IMR-90 (cell line): ENCODE measurements at regions not wholly inside any gene's neighbourhood (a gene's known extent, or its start where the extent isn't known, plus 50 kb on each side); places are given as distances from the start of the nearest gene placed in this dataset.

ENCODE experiments used
- ATAC-seq: fragments of 200-7000 bp; cut with Tn5 transposase; 2 replicates; pipeline ENCODE4 v1.9.1; 2020; ENCODE audit warnings: low read depth, mild to moderate bottlenecking, moderate library complexity
- BruUV-seq: library from RNA; stranded (reverse); fragments of 400-500 nt; replicated peaks from 2 replicates; lab custom pipeline; 2021; lab: Mats Ljungman, UMichigan
- CTCF ChIA-PET: fragments of 300-600 bp; formaldehyde crosslinking; extraction: SDS; loops from one replicate; lab custom pipeline; 2021; ENCODE audit warnings: antibody characterized with exemption; lab: Yijun Ruan, JAX
- POLR2A ChIA-PET: fragments of 300-600 bp; sonication (Branson Sonifier 250); formaldehyde crosslinking; loops from one replicate; lab custom pipeline; 2022; ENCODE audit warnings: antibody characterized with exemption; ENCODE audit not compliant: unreplicated experiment; lab: Charles Lee
- DNase-seq: peaks from one replicate; pipeline ENCODE4 v3.0.0; 2013
- H2AFZ ChIP-seq: replicated peaks from 2 replicates; pipeline ENCODE3; 2013; ENCODE audit warnings: low read length, mild to moderate bottlenecking; ENCODE audit not compliant: poor library complexity
- H2AK5ac ChIP-seq: 2 replicates; pipeline ENCODE4 v1.6.1; 2013; ENCODE audit warnings: low read depth, low read length, inconsistent platforms
- H2AK9ac ChIP-seq: replicated peaks from 2 replicates; pipeline ENCODE3; 2013; ENCODE audit warnings: mild to moderate bottlenecking, low read depth, low read length, moderate library complexity; ENCODE audit not compliant: poor library complexity
- H2BK120ac ChIP-seq: 2 replicates; pipeline ENCODE4 v1.6.1; 2013; ENCODE audit warnings: low read depth, low read length, inconsistent platforms
- H2BK15ac ChIP-seq: 3 replicates; pipeline ENCODE4 v1.6.1; 2013; ENCODE audit warnings: low read depth, low read length, inconsistent platforms
- H2BK20ac ChIP-seq: 2 replicates; pipeline ENCODE4 v1.6.1; 2013; ENCODE audit warnings: low read depth, mild to moderate bottlenecking, inconsistent platforms, low read length, moderate library complexity
- H2BK5ac ChIP-seq: 2 replicates; pipeline ENCODE4 v1.6.1; 2013; ENCODE audit warnings: mild to moderate bottlenecking, low read depth, low read length, inconsistent platforms; ENCODE audit not compliant: poor library complexity, severe bottlenecking
- H3K14ac ChIP-seq: replicated peaks from 2 replicates; pipeline ENCODE4 v1.6.1; 2013; ENCODE audit warnings: low read depth, low read length, inconsistent platforms
- H3K18ac ChIP-seq: 2 replicates; pipeline ENCODE4 v1.6.1; 2013; ENCODE audit warnings: low read depth, low read length, control low read depth
- H3K23ac ChIP-seq: 2 replicates; pipeline ENCODE4 v1.6.1; 2013; ENCODE audit warnings: low read depth, low read length, inconsistent platforms
- H3K27ac ChIP-seq: 2 replicates; pipeline ENCODE4 v1.5.1; 2013; ENCODE audit warnings: mild to moderate bottlenecking, control low read depth, low read length; ENCODE audit not compliant: insufficient read depth
- H3K27me3 ChIP-seq: 2 replicates; pipeline ENCODE4 v1.6.1; 2013; ENCODE audit warnings: low read length; ENCODE audit not compliant: control insufficient read depth, insufficient read depth
- H3K36me3 ChIP-seq: 2 replicates; pipeline ENCODE4 v1.6.1; 2013; ENCODE audit warnings: low read length, mixed read lengths; ENCODE audit not compliant: control insufficient read depth, insufficient read depth
- H3K4ac ChIP-seq: 2 replicates; pipeline ENCODE4 v1.6.1; 2013; ENCODE audit warnings: low read depth, low read length, inconsistent platforms
- H3K4me1 ChIP-seq: 2 replicates; pipeline ENCODE4 v1.6.1; 2013; ENCODE audit warnings: low read length, mixed read lengths; ENCODE audit not compliant: control insufficient read depth, insufficient read depth
- H3K4me2 ChIP-seq: 2 replicates; pipeline ENCODE4 v1.6.1; 2013; ENCODE audit warnings: low read depth, mild to moderate bottlenecking, control low read depth, low read length, moderate library complexity
- H3K4me3 ChIP-seq: 2 replicates; pipeline ENCODE4 v1.5.1; 2013; ENCODE audit warnings: low read depth, mild to moderate bottlenecking, control low read depth, low read length, moderate library complexity; ENCODE audit not compliant: insufficient read depth
- H3K56ac ChIP-seq: 2 replicates; pipeline ENCODE4 v1.6.1; 2013; ENCODE audit warnings: low read length, inconsistent platforms; ENCODE audit not compliant: insufficient read depth; ENCODE audit errors: extremely low read depth
- H3K79me1 ChIP-seq, 2 experiments: 2 replicates each; pipeline ENCODE4 v1.6.1; 2013; ENCODE audit warnings: low read length in 2 of 2, inconsistent platforms in 1 of 2, low read depth in 1 of 2
- H3K9ac ChIP-seq: 2 replicates; pipeline ENCODE4 v1.6.1; 2013; ENCODE audit warnings: low read depth, low read length, control low read depth
- H3K9me1 ChIP-seq: 2 replicates; pipeline ENCODE4 v1.6.1; 2013; ENCODE audit warnings: low read length, inconsistent platforms; ENCODE audit not compliant: insufficient read depth
- H3K9me3 ChIP-seq: 2 replicates; pipeline ENCODE4 v1.6.1; 2013; ENCODE audit warnings: low read length; ENCODE audit not compliant: control insufficient read depth, insufficient read depth
- H4K20me1 ChIP-seq: 2 replicates; pipeline ENCODE4 v1.6.1; 2013; ENCODE audit warnings: low read length, inconsistent platforms; ENCODE audit not compliant: insufficient read depth
- H4K5ac ChIP-seq: 2 replicates; pipeline ENCODE4 v1.6.1; 2013; ENCODE audit warnings: mild to moderate bottlenecking, low read depth, low read length, control low read depth
- H4K8ac ChIP-seq, 2 experiments: 2 replicates each; pipeline ENCODE4 v1.6.1; 2013; ENCODE audit warnings: low read depth in 2 of 2, low read length in 2 of 2, control low read depth in 1 of 2, inconsistent platforms in 1 of 2
- H4K91ac ChIP-seq: 2 replicates; pipeline ENCODE4 v1.6.1; 2013; ENCODE audit warnings: low read depth, low read length, inconsistent platforms; ENCODE audit not compliant: insufficient read depth
- BHLHE40 ChIP-seq: fragments of 150-350 bp; IDR thresholded peaks from 2 replicates; pipeline ENCODE4 v1.6.1; 2016; ENCODE audit warnings: mild to moderate bottlenecking, low read depth, low read length
- CEBPB ChIP-seq: IDR thresholded peaks from 2 replicates; pipeline ENCODE4 v1.6.1; 2012; ENCODE audit warnings: low read depth, low read length, improper control_type of control experiment
- CHD1 ChIP-seq: IDR thresholded peaks from 2 replicates; pipeline ENCODE4 v1.6.1; 2012; ENCODE audit warnings: low read depth, low read length, improper control_type of control experiment
- MAFK ChIP-seq: IDR thresholded peaks from 2 replicates; pipeline ENCODE4 v1.6.1; 2012; ENCODE audit warnings: low read depth, low read length, improper control_type of control experiment
- MAZ ChIP-seq: IDR thresholded peaks from 2 replicates; pipeline ENCODE4 v1.6.1; 2012; ENCODE audit warnings: low read depth, mild to moderate bottlenecking, low read length, improper control_type of control experiment, moderate library complexity, borderline replicate concordance
- NFE2L2 ChIP-seq: fragments of 150-350 bp; IDR thresholded peaks from 2 replicates; pipeline ENCODE4 v1.6.1; 2016; ENCODE audit warnings: low read depth, mild to moderate bottlenecking, low read length
- RCOR1 ChIP-seq: IDR thresholded peaks from 2 replicates; pipeline ENCODE4 v1.6.1; 2012; ENCODE audit warnings: mild to moderate bottlenecking, low read length, improper control_type of control experiment; ENCODE audit not compliant: insufficient replicate concordance
- WGBS, 2 experiments: methylation state at CpG; one replicate each; pipeline versions ENCODE4 v1.1.5 to v1.1.7; 2013; ENCODE audit warnings: missing lambda C conversion rate in 2 of 2; ENCODE audit not compliant: insufficient read length in 1 of 2; ENCODE audit errors: extremely low coverage in 2 of 2; 5-methylcytosine and 5-hydroxymethylcytosine counted together
- dilution Hi-C: fragments of 300-500 bp; cut with HindIII; formaldehyde crosslinking; loops from one replicate; pipeline ENCODE4 v1.14.3; 2018; ENCODE audit warnings: low sequenced_read_pairs; ENCODE audit not compliant: unreplicated experiment
- in situ Hi-C: fragments of 300-500 bp; cut with MboI; formaldehyde crosslinking; loops from 3 replicates; pipeline ENCODE4 v1.14.3; 2019; ENCODE audit warnings: low sequenced_read_pairs, inconsistent platforms, mixed read lengths
- intact Hi-C: fragments of 100-400 bp; cut with micrococcal nuclease; formaldehyde crosslinking; loops from 2 replicates; pipeline ENCODE4 v1.10.0; 2022
- TF ChIP-seq, protein P1 (sequence below): fragments of 150-350 bp; IDR thresholded peaks from 2 replicates; pipeline ENCODE4 v1.6.1; 2017; ENCODE audit warnings: mild to moderate bottlenecking, antibody characterized with exemption, low read length, low read depth
- TF ChIP-seq, protein P2 (sequence below): conservative IDR thresholded peaks from 2 replicates; pipeline ENCODE4 v1.5.1; 2012; ENCODE audit warnings: mild to moderate bottlenecking, low read depth, low read length, improper control_type of control experiment

DNA sequence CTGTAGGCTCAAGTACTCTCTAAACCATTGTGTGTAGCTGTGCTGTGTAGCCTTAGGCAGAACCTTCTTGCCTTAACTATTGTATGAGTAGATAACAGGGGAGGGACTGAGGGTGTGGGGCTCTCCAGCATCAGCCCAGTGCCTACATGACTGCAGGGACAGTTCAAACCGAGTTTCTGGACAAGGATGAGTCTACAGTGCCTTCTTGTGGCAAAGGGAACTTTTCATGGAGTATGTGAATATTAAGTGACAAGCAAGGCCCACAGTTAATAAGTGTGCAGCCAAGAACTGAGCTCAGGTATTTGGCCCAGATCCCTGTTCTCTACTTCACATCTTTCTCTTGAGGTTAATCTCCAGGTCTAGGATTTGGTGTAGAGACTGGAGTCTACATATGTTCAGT is 424.4 kb upstream of the LARGE1 start:
- intact Hi-C loops (no loop called here), dilution Hi-C loops (no loop called here), in situ Hi-C loops (no loop called here)
- H2AFZ ChIP-seq, result no peak overlapping the region
- no peak overlapping the region for H3K18ac ChIP-seq
- no peak overlapping the region for H2BK15ac ChIP-seq
- no peak overlapping the region for H3K14ac ChIP-seq
- TF ChIP-seq RCOR1 (no peak), MAFK (no peak), BHLHE40 (no peak), CEBPB (no peak), MAZ (no peak), NFE2L2 (no peak), CHD1 (no peak)
- TF ChIP-seq, protein P1, sequence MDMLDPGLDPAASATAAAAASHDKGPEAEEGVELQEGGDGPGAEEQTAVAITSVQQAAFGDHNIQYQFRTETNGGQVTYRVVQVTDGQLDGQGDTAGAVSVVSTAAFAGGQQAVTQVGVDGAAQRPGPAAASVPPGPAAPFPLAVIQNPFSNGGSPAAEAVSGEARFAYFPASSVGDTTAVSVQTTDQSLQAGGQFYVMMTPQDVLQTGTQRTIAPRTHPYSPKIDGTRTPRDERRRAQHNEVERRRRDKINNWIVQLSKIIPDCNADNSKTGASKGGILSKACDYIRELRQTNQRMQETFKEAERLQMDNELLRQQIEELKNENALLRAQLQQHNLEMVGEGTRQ, result no peak
- TF ChIP-seq, protein P2, sequence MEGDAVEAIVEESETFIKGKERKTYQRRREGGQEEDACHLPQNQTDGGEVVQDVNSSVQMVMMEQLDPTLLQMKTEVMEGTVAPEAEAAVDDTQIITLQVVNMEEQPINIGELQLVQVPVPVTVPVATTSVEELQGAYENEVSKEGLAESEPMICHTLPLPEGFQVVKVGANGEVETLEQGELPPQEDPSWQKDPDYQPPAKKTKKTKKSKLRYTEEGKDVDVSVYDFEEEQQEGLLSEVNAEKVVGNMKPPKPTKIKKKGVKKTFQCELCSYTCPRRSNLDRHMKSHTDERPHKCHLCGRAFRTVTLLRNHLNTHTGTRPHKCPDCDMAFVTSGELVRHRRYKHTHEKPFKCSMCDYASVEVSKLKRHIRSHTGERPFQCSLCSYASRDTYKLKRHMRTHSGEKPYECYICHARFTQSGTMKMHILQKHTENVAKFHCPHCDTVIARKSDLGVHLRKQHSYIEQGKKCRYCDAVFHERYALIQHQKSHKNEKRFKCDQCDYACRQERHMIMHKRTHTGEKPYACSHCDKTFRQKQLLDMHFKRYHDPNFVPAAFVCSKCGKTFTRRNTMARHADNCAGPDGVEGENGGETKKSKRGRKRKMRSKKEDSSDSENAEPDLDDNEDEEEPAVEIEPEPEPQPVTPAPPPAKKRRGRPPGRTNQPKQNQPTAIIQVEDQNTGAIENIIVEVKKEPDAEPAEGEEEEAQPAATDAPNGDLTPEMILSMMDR, result no peak
- H4K5ac ChIP-seq, result no peak overlapping the region
- ATAC-seq, result no peak
- CTCF ChIA-PET, result no interaction called here
- no peaks in the 10 kb centered on the region for H3K27me3 ChIP-seq
- H2AK9ac ChIP-seq, result no peak overlapping the region
- no peaks in the 10 kb centered on the region for H3K36me3 ChIP-seq
- no peak overlapping the region for H2AK5ac ChIP-seq
- BruUV-seq, result no TSS peak
- POLR2A ChIA-PET, result no interaction called here
- H3K56ac ChIP-seq, result no peak overlapping the region
- H3K9me1 ChIP-seq, result no peaks in the 10 kb centered on the region
- no peak overlapping the region for H3K4ac ChIP-seq
- H3K79me1 ChIP-seq, result no peaks in the 10 kb centered on the region
- H3K4me2 ChIP-seq, result no peak overlapping the region
- H3K23ac ChIP-seq, result no peak overlapping the region
- DNase-seq, result no peak
- H4K8ac ChIP-seq, result no peak overlapping the region
- no peaks in the 10 kb centered on the region for H4K20me1 ChIP-seq
- H2BK5ac ChIP-seq, result no peak overlapping the region
- H3K9me3 ChIP-seq, result peaks cover 7% of the 10 kb centered on the region; the same call in 1 of the 2 replicates
- H4K91ac ChIP-seq, result no peak overlapping the region
- no CpG with 5 or more reads among the region's 1 CpG for WGBS, 2 experiments
- no peak overlapping the region for H3K27ac ChIP-seq
- no peaks in the 10 kb centered on the region for H3K4me1 ChIP-seq
- H3K9ac ChIP-seq, result no peak overlapping the region
- no peak overlapping the region for H3K4me3 ChIP-seq
- no peak overlapping the region for H2BK120ac ChIP-seq
- no peak overlapping the region for H2BK20ac ChIP-seq
